ENCODE measurements at regions not wholly inside any gene's neighbourhood (a gene's known extent, or its start where the extent isn't known, plus 50 kb on each side); places are given as distances from the start of the nearest gene placed in this dataset.
A peak's percentile ranks its signal among the peaks of the same experiment; 100 is the strongest.

DNA sequence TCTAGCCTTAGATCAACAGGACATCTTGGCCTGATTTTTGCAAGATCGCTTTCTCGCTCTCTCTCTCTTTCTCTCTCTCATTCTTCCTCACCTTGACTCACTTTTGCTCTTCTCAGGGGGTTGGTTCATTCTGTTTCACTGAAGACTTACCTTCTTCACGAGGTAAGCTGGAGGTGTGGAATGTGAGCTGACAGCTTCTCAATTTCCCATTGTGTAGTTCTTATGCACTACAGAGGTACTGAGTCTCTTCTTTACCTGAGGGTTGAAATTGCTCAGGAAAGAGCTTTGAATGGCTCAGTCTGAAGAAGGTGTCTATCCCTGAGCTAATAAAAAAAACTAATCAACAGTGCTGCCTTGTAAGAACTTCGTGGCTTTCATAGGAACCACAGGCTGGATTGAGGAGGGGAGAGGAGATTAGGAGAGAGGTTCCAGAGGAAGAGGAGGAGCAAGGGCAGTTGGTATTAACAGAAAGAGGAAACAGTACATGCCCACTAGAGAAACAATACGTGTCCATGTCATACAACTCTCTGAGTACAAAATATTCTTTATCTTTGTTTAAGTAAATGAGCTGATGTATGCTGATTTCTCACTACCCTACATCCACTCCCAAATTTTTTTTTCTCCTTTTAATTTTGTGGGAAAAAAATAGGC lies 192.2 kb downstream of the TMEM167A start:
- Histone ChIP-seq H3K27me3 (ENCODE audit: insufficient read depth, low read length, poor library complexity) (no peaks in the 10 kb centered on the region), H3K4me2 (ENCODE audit: insufficient read depth, low read length) (no peak overlapping the region), H3K4me1 (ENCODE audit: insufficient read depth, low read length) (peaks cover 22% of the 10 kb centered on the region), H3K27ac (ENCODE audit: low read length) (peak overlapping the region; percentile 6; the same call in 1 of the 2 replicates), H2AFZ (ENCODE audit: low read depth, low read length) (no peak overlapping the region), H3K9me3 (ENCODE audit: insufficient read depth, low read length, severe bottlenecking) (peaks cover 8% of the 10 kb centered on the region), H3K9ac (ENCODE audit: low read depth, low read length) (no peak overlapping the region), H3K4me3 (ENCODE audit: low read depth in 1 of 2, low read length in 2 of 2) (no peak overlapping the region), H3K79me2 (ENCODE audit: insufficient read depth, low read length) (no peaks in the 10 kb centered on the region), H3K36me3 (ENCODE audit: insufficient read depth, low read length) (no peaks in the 10 kb centered on the region), H4K20me1 (ENCODE audit: insufficient read depth, low read length) (no peaks in the 10 kb centered on the region)
- ATAC-seq (ENCODE audit: insufficient read depth, low read depth) (peak; percentile 63; the same call in 2 of the 3 replicates), DNase-seq (no peak)
- TF ChIP-seq CTCF (IDR thresholded peaks at IDR 0.05; ENCODE audit: borderline replicate concordance, extremely low read depth, low read length, poor library complexity, severe bottlenecking), result no peak
- no peak for TF ChIP-seq EZH2 (IDR thresholded peaks at IDR 0.05; ENCODE audit: borderline replicate concordance, low read depth, low read length, severe bottlenecking)

DNA sequence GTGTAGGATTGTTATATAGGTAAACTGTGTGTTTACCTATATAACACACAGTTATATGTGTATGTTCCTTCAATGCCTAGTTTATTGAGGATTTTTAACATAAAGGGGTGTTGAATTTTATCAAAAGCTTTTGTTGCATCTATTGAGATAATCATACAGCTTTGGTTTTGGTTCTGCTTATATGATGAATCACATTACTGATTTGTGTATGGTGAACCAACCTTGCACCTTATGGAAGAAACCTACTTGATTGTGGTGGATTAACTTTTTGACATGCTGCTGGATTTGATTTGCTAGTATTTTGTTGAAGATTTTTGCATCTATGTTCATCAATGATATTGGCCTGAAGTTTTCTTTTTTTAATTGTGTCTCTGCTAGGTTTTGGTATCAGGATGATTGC lies 194.9 kb downstream of the TMEM167A start:
- Histone ChIP-seq H3K4me3 (ENCODE audit: low read depth in 1 of 2, low read length in 2 of 2) (no peak overlapping the region), H3K9ac (ENCODE audit: low read depth, low read length) (no peak overlapping the region), H2AFZ (ENCODE audit: low read depth, low read length) (no peak overlapping the region), H3K27ac (ENCODE audit: low read length) (no peak overlapping the region), H4K20me1 (ENCODE audit: insufficient read depth, low read length) (no peaks in the 10 kb centered on the region), H3K36me3 (ENCODE audit: insufficient read depth, low read length) (no peaks in the 10 kb centered on the region), H3K4me2 (ENCODE audit: insufficient read depth, low read length) (no peak overlapping the region), H3K79me2 (ENCODE audit: insufficient read depth, low read length) (no peaks in the 10 kb centered on the region), H3K9me3 (ENCODE audit: insufficient read depth, low read length, severe bottlenecking) (peaks cover 21% of the 10 kb centered on the region), H3K27me3 (ENCODE audit: insufficient read depth, low read length, poor library complexity) (no peaks in the 10 kb centered on the region), H3K4me1 (ENCODE audit: insufficient read depth, low read length) (peaks cover 22% of the 10 kb centered on the region)
- no peak for ATAC-seq (ENCODE audit: insufficient read depth, low read depth)
- TF ChIP-seq EZH2 (IDR thresholded peaks at IDR 0.05; ENCODE audit: borderline replicate concordance, low read depth, low read length, severe bottlenecking) (no peak), CTCF (IDR thresholded peaks at IDR 0.05; ENCODE audit: borderline replicate concordance, extremely low read depth, low read length, poor library complexity, severe bottlenecking) (no peak)
- DNase-seq, result no peak

DNA sequence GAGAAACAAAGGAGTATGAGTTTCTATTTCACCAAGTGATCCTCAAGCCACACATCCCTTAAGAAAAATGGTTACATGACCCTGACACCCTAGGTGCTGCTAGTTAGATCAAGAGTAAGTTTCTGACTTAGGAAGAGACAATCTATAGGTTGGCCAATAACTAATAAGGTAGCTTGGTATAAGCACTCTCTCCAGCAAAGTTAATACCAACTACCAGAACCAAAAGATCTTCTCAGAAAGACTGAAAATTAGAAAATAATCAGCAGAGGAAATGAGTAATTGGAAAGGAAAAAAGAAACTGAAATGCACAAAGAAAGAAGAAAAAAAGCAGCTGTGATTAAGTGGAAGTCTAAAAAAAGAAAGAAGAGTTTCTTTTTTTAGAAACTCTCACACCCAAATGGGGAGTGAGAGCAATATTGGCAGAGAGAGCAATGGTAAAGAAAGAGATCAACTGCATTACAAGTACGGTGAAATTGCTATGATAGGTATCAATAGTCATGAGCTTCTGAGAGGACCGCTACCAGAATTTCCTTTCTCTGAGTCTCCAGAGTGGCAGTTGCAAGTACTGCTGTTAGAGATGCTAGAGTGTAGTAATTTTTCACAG lies 195.5 kb downstream of the TMEM167A start:
- ATAC-seq (ENCODE audit: insufficient read depth, low read depth), result no peak
- Histone ChIP-seq H3K4me2 (ENCODE audit: insufficient read depth, low read length) (no peak overlapping the region), H3K9ac (ENCODE audit: low read depth, low read length) (no peak overlapping the region)

More for the DNA sequence above, 195.5 kb downstream of the TMEM167A start:
- no peak overlapping the region for H3K27ac ChIP-seq (ENCODE audit: low read length)
- H3K36me3 ChIP-seq (ENCODE audit: insufficient read depth, low read length), result no peaks in the 10 kb centered on the region
- no peak overlapping the region for H2AFZ ChIP-seq (ENCODE audit: low read depth, low read length)
- H3K27me3 ChIP-seq (ENCODE audit: insufficient read depth, low read length, poor library complexity), result no peaks in the 10 kb centered on the region
- no peaks in the 10 kb centered on the region for H3K79me2 ChIP-seq (ENCODE audit: insufficient read depth, low read length)
- no peak for TF ChIP-seq CTCF (IDR thresholded peaks at IDR 0.05; ENCODE audit: borderline replicate concordance, extremely low read depth, low read length, poor library complexity, severe bottlenecking)
- TF ChIP-seq EZH2 (IDR thresholded peaks at IDR 0.05; ENCODE audit: borderline replicate concordance, low read depth, low read length, severe bottlenecking), result no peak
- H3K4me1 ChIP-seq (ENCODE audit: insufficient read depth, low read length), result peaks cover 22% of the 10 kb centered on the region
- DNase-seq, result no peak
- no peak overlapping the region for H3K4me3 ChIP-seq (ENCODE audit: low read depth in 1 of 2, low read length in 2 of 2)
- H4K20me1 ChIP-seq (ENCODE audit: insufficient read depth, low read length), result no peaks in the 10 kb centered on the region
- H3K9me3 ChIP-seq (ENCODE audit: insufficient read depth, low read length, severe bottlenecking), result peaks cover 21% of the 10 kb centered on the region

Measured in DND-41 (cell line).